Mesodermal cell (in vitro differentiated cells): ENCODE measurements at regions not wholly inside any gene's neighbourhood (a gene's known extent, or its start where the extent isn't known, plus 50 kb on each side); places are given as distances from the start of the nearest gene placed in this dataset.

Experiments
- H3K27ac ChIP-seq: 2 replicates; pipeline ENCODE4 v1.7.0; 2013; ENCODE audit warnings: mild to moderate bottlenecking, low read depth, low read length, moderate library complexity; ENCODE audit not compliant: severe bottlenecking
- H3K36me3 ChIP-seq: 2 replicates; pipeline ENCODE4 v1.7.1; 2013; ENCODE audit warnings: mild to moderate bottlenecking, low read length, moderate library complexity; ENCODE audit not compliant: control insufficient read depth, insufficient read depth
- H3K4me1 ChIP-seq: one replicate; pipeline ENCODE4 v1.7.1; 2013; ENCODE audit warnings: mild to moderate bottlenecking, low read length; ENCODE audit not compliant: insufficient read depth, control insufficient read depth, poor library complexity, severe bottlenecking
- H3K4me3 ChIP-seq: 2 replicates; pipeline ENCODE4 v1.7.0; 2013; ENCODE audit warnings: low read length, control low read depth, mild to moderate bottlenecking; ENCODE audit not compliant: insufficient read depth, poor library complexity, severe bottlenecking; ENCODE audit errors: extremely low read depth
- H3K9me3 ChIP-seq: 2 replicates; pipeline ENCODE4 v1.7.1; 2013; ENCODE audit warnings: mild to moderate bottlenecking, low read length, moderate library complexity; ENCODE audit not compliant: control insufficient read depth
- WGBS, 2 experiments: methylation state at CpG; one replicate each; pipeline ENCODE4 v1.1.5; 2013; ENCODE audit warnings: missing lambda C conversion rate in 2 of 2; ENCODE audit not compliant: insufficient coverage in 2 of 2; 5-methylcytosine and 5-hydroxymethylcytosine counted together

- Histone ChIP-seq H3K4me1 (no peaks in the 10 kb centered on the region), H3K9me3 (peaks cover 11% of the 10 kb centered on the region), H3K27ac (no peak overlapping the region), H3K4me3 (no peak overlapping the region), H3K36me3 (no peaks in the 10 kb centered on the region)
- WGBS, 2 experiments, result no CpG with 5 or more reads among the region's 2 CpGs
Observed at GRCh38 chr3:30233913-30234646, 372.3 kb upstream of the TGFBR2 start.

- 100% methylated on average over 1 of the region's 3 CpGs; no CpG with 5 or more reads in 1 of the 2 experiments for WGBS, 2 experiments
- Histone ChIP-seq H3K27ac (no peak overlapping the region), H3K36me3 (no peaks in the 10 kb centered on the region)
Observed at GRCh38 chr3:30236011-30236410, 370.4 kb upstream of the TGFBR2 start.

GRCh38 chr3:30241721-30242120 is 364.7 kb upstream of the TGFBR2 start:
- Histone ChIP-seq H3K9me3 (peaks cover 11% of the 10 kb centered on the region), H3K36me3 (no peaks in the 10 kb centered on the region), H3K4me3 (no peak overlapping the region), H3K4me1 (no peaks in the 10 kb centered on the region), H3K27ac (no peak overlapping the region)
- WGBS, 2 experiments, result 100% methylated on average over 2 of the region's 4 CpGs

More at GRCh38 chr3:30236011-30236410, 370.4 kb upstream of the TGFBR2 start:
- Histone ChIP-seq H3K4me1 (no peaks in the 10 kb centered on the region), H3K4me3 (no peak overlapping the region), H3K9me3 (peaks cover 11% of the 10 kb centered on the region)

GRCh38 chr3:30245858-30246622 is 360.4 kb upstream of the TGFBR2 start:
- Histone ChIP-seq H3K27ac (no peak overlapping the region), H3K36me3 (no peaks in the 10 kb centered on the region), H3K9me3 (no peaks in the 10 kb centered on the region), H3K4me1 (no peaks in the 10 kb centered on the region), H3K4me3 (no peak overlapping the region)
- 45 to 54% methylated on average over 6 to 7 of the region's 9 CpGs for WGBS, 2 experiments

GRCh38 chr3:30248423-30248822 is 358.0 kb upstream of the TGFBR2 start:
- no peak overlapping the region for H3K4me3 ChIP-seq
- no peaks in the 10 kb centered on the region for H3K9me3 ChIP-seq
- H3K36me3 ChIP-seq, result no peaks in the 10 kb centered on the region
- WGBS, 2 experiments, result 100% methylated on average over 1 of the region's 1 CpG; no CpG with 5 or more reads in 1 of the 2 experiments
- H3K27ac ChIP-seq, result no peak overlapping the region
- no peaks in the 10 kb centered on the region for H3K4me1 ChIP-seq

- peaks cover 7% of the 10 kb centered on the region for H3K4me1 ChIP-seq
- H3K36me3 ChIP-seq, result no peaks in the 10 kb centered on the region
- H3K9me3 ChIP-seq, result peaks cover 4% of the 10 kb centered on the region
- H3K27ac ChIP-seq, result no peak overlapping the region
- no peak overlapping the region for H3K4me3 ChIP-seq
Observed at GRCh38 chr3:30252474-30252873, 353.9 kb upstream of the TGFBR2 start.

GRCh38 chr3:30253832-30254231 is 352.6 kb upstream of the TGFBR2 start:
- Histone ChIP-seq H3K4me3 (no peak overlapping the region), H3K4me1 (peaks cover 7% of the 10 kb centered on the region), H3K27ac (no peak overlapping the region), H3K36me3 (no peaks in the 10 kb centered on the region), H3K9me3 (peaks cover 4% of the 10 kb centered on the region)
- WGBS, 2 experiments, result 0 to 83% methylated on average over 1 of the region's 1 CpG

GRCh38 chr3:30256474-30256873 is 349.9 kb upstream of the TGFBR2 start:
- Histone ChIP-seq H3K9me3 (peaks cover 4% of the 10 kb centered on the region), H3K27ac (peak overlapping the region; percentile 13), H3K4me3 (no peak overlapping the region), H3K36me3 (no peaks in the 10 kb centered on the region), H3K4me1 (peaks cover 7% of the 10 kb centered on the region)
- WGBS, 2 experiments, result 67% methylated on average over 1 of the region's 1 CpG; no CpG with 5 or more reads in 1 of the 2 experiments

- Histone ChIP-seq H3K4me3 (no peak overlapping the region), H3K4me1 (peaks cover 7% of the 10 kb centered on the region), H3K9me3 (peaks cover 4% of the 10 kb centered on the region), H3K36me3 (no peaks in the 10 kb centered on the region), H3K27ac (no peak overlapping the region)
- WGBS, 2 experiments, result 58% methylated on average over 2 of the region's 4 CpGs; no CpG with 5 or more reads in 1 of the 2 experiments
Observed at GRCh38 chr3:30258426-30259392, 347.7 kb upstream of the TGFBR2 start.

- peaks cover 7% of the 10 kb centered on the region for H3K4me1 ChIP-seq
- no peak overlapping the region for H3K27ac ChIP-seq
- H3K4me3 ChIP-seq, result no peak overlapping the region
- H3K9me3 ChIP-seq, result peaks cover 4% of the 10 kb centered on the region
- no peaks in the 10 kb centered on the region for H3K36me3 ChIP-seq
- 74% methylated on average over 2 of the region's 2 CpGs; no CpG with 5 or more reads in 1 of the 2 experiments for WGBS, 2 experiments
Observed at GRCh38 chr3:30259730-30260129, 346.7 kb upstream of the TGFBR2 start.
